ENCODE measurements at regions not wholly inside any gene's neighbourhood (a gene's known extent, or its start where the extent isn't known, plus 50 kb on each side); places are given as distances from the start of the nearest gene placed in this dataset.

DNA sequence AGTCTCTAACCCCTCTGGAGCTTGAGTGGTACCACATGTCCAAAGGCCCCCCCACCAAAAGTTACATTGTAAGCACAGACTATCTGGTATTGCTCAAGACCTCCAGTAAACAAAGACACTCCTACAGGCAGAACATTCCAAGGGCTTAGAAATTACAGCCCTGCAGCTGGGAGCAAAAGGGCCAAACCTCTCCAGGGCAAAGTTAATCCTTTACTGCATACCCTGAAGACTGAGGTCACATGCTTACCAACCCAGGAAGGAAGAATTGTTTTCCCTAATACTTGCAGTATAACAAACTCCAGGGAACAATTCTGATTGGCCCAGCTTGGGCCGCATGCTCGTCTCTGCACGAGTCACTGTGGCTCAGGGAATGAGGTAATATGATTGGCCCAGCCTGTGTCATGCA is 266.1 kb upstream of the NR2F2 start:
- no peaks in the 10 kb centered on the region for H3K27me3 ChIP-seq
- H3K9me3 ChIP-seq = no peaks in the 10 kb centered on the region
- no peak for TF ChIP-seq Cebpa-rat (IDR thresholded peaks at IDR 0.05)
- no peak overlapping the region for H3K27ac ChIP-seq
- H3K4me2 ChIP-seq = no peak overlapping the region
- H3K9ac ChIP-seq = no peak overlapping the region
- H3K4me3 ChIP-seq = no peak overlapping the region
- no peaks in the 10 kb centered on the region for H4K20me1 ChIP-seq
- H3K36me3 ChIP-seq = no peaks in the 10 kb centered on the region
- peaks cover 11% of the 10 kb centered on the region; the same call in 1 of the 2 replicates for H3K4me1 ChIP-seq

DNA sequence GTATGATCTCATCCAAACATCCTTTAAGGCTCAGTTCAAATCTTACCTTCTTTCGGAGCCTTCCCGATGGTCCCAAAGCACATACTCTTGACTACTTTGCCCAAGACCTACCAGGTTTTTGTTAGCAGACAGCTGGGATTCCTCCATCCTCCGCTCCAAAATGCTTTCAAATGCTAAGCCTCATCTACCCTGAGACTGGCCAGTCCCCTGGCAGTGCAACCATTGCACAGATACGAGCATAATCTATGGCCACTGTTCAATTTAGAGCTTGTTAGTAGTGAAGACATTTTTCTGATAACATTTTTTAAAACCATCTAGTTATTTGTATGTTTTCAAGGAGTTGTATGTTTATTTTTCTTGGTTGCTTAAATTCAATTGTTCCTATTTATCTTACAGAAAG is 264.4 kb upstream of the NR2F2 start:
- Histone ChIP-seq H3K36me3 (no peaks in the 10 kb centered on the region), H3K27me3 (no peaks in the 10 kb centered on the region)
- TF ChIP-seq Cebpa-rat (IDR thresholded peaks at IDR 0.05) = no peak

DNA sequence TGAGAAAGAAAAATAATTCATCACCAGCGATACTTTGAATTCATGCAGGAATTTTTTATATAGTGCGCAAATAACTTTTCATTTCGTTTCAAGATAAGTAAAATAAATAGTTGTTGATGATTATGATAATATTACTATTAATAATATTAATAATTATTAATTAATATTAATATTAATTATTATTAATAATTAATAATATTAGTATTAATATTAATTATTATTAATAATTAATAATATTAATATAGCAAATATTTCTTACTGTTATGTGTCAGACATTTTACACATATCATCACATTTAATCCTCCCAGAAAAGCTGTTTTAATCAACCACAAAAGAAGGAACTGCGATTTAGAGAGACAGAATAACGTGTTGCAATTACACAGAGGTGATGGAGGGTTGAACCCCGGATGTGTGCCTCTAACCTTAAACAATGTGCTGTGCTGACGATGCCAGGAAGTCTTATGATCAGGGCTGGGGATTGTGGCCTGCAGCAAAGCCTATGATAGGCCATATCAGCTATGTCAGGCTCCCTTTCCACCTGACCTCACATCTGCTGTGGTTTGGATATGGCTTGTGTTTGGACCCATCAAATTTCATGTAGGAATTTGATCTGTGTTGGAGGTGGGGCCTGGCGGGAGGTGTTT is 263.5 kb upstream of the NR2F2 start:
- H3K4me3 ChIP-seq = no peak overlapping the region
- H3K4me2 ChIP-seq = peak overlapping the region; percentile 30; the same call in 1 of the 2 replicates
- H4K20me1 ChIP-seq = no peaks in the 10 kb centered on the region
- TF ChIP-seq Cebpa-rat (IDR thresholded peaks at IDR 0.05) = no peak
- H3K27me3 ChIP-seq = no peaks in the 10 kb centered on the region
- H3K4me1 ChIP-seq = peaks cover 8% of the 10 kb centered on the region; the same call in 1 of the 2 replicates
- no peaks in the 10 kb centered on the region for H3K36me3 ChIP-seq
- H3K27ac ChIP-seq = no peak overlapping the region
- no peaks in the 10 kb centered on the region for H3K9me3 ChIP-seq
- H3K9ac ChIP-seq = no peak overlapping the region

More for the DNA sequence above, 264.4 kb upstream of the NR2F2 start:
- Histone ChIP-seq H3K9ac (no peak overlapping the region), H3K9me3 (no peaks in the 10 kb centered on the region), H3K4me1 (peaks cover 8% of the 10 kb centered on the region; the same call in 1 of the 2 replicates), H3K4me3 (no peak overlapping the region), H4K20me1 (no peaks in the 10 kb centered on the region), H3K4me2 (no peak overlapping the region), H3K27ac (no peak overlapping the region)

DNA sequence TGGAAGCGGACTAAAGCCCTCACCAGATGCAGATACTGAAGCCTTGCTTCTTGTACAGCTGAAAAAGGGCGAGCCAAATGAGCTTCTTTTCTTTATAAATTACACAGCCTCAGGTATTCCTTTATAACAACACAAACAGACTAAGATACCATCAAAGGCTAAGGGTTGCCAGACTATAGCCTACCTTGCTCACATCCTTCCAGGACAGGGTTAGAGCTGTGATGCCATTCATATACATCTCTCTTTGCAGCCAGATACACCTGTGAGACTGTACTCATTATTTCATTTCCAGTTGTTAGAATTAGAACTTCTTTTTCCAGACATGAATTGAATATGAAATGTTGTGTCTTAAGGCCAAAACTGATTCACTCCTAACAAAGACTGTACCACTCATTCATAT is 262.8 kb upstream of the NR2F2 start:
- Histone ChIP-seq H3K27ac (no peak overlapping the region), H3K9me3 (no peaks in the 10 kb centered on the region), H3K27me3 (no peaks in the 10 kb centered on the region), H3K4me1 (peaks cover 8% of the 10 kb centered on the region; the same call in 1 of the 2 replicates), H3K36me3 (no peaks in the 10 kb centered on the region), H3K4me3 (no peak overlapping the region), H4K20me1 (no peaks in the 10 kb centered on the region), H3K4me2 (peak overlapping the region; percentile 30; the same call in 1 of the 2 replicates), H3K9ac (no peak overlapping the region)
- TF ChIP-seq Cebpa-rat (IDR thresholded peaks at IDR 0.05) = no peak

DNA sequence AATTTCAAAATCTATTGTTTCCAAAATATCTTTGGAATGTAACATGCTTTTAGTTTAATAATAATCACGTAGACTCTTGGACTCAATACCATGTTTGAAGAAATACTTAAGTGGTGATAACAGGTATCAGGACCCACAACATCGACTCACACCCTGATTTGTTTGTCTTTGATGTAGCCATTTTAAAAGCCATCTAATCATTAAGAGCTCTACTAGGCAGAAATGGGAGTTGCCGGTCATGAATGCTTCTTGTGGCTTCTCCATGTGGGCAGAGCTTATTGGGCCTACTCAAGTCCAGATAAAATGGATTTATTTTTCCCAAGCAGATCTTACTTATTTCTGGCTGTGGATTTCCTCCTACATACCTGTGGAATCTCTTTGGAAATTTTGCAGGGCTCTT is 261.6 kb upstream of the NR2F2 start:
- H3K9me3 ChIP-seq = no peaks in the 10 kb centered on the region
- H3K27ac ChIP-seq = no peak overlapping the region
- no peak overlapping the region for H3K4me2 ChIP-seq
- no peak overlapping the region for H3K4me3 ChIP-seq
- H4K20me1 ChIP-seq = no peaks in the 10 kb centered on the region
- no peaks in the 10 kb centered on the region for H3K36me3 ChIP-seq
- no peaks in the 10 kb centered on the region for H3K27me3 ChIP-seq
- H3K9ac ChIP-seq = no peak overlapping the region
- TF ChIP-seq Cebpa-rat (IDR thresholded peaks at IDR 0.05) = no peak
- peaks cover 8% of the 10 kb centered on the region; the same call in 1 of the 2 replicates for H3K4me1 ChIP-seq

DNA sequence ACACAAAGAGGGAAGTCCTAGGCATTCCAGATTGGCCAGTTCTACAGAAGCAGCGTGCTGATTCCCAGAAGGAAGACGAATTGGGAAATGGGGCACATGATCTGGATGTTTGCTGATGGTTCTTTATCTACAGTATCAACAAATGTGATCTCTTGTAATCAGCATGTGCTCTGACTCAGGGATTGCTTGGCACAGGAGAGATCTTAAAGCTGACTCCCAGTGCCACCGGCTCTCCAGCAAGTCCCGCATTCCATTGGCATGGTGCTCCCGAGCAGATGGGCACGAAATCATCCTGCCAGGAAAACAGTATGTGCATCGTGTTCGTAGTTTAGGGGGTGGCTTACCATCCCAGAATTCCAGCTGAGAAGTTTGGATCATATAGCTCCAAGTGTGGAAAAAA is 259.9 kb upstream of the NR2F2 start:
- no peak for TF ChIP-seq Cebpa-rat (IDR thresholded peaks at IDR 0.05)
- no peaks in the 10 kb centered on the region for H4K20me1 ChIP-seq
- no peaks in the 10 kb centered on the region for H3K36me3 ChIP-seq
- no peak overlapping the region for H3K4me2 ChIP-seq
- H3K27me3 ChIP-seq = no peaks in the 10 kb centered on the region
- no peak overlapping the region for H3K4me3 ChIP-seq
- H3K4me1 ChIP-seq = peaks cover 8% of the 10 kb centered on the region; the same call in 1 of the 2 replicates
- H3K27ac ChIP-seq = no peak overlapping the region
- no peak overlapping the region for H3K9ac ChIP-seq
- H3K9me3 ChIP-seq = no peaks in the 10 kb centered on the region

DNA sequence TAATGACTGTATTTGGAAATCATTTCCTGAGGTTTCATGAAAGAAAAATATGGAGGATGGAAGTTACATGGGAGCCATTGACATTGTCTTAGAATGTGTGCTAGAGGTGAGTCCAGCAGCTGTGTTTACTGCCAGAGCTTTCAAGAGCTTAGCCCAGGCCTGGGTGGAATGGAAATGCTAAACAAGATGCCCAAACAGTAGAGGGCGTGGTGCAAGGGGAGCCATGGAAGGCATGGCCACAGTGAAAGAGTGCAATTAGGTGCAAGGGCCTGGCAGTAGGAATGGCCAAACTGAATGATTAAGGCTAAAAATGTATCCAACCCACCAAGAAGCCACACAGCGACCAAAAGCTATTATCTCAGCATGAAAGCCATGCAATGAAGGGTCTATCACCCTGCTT is 257.7 kb upstream of the NR2F2 start:
- Histone ChIP-seq H3K36me3 (no peaks in the 10 kb centered on the region), H3K27me3 (no peaks in the 10 kb centered on the region), H3K4me2 (no peak overlapping the region), H3K9ac (no peak overlapping the region), H3K27ac (no peak overlapping the region), H3K9me3 (no peaks in the 10 kb centered on the region), H3K4me1 (no peaks in the 10 kb centered on the region), H3K4me3 (no peak overlapping the region), H4K20me1 (no peaks in the 10 kb centered on the region)
- no peak for TF ChIP-seq Cebpa-rat (IDR thresholded peaks at IDR 0.05)

DNA sequence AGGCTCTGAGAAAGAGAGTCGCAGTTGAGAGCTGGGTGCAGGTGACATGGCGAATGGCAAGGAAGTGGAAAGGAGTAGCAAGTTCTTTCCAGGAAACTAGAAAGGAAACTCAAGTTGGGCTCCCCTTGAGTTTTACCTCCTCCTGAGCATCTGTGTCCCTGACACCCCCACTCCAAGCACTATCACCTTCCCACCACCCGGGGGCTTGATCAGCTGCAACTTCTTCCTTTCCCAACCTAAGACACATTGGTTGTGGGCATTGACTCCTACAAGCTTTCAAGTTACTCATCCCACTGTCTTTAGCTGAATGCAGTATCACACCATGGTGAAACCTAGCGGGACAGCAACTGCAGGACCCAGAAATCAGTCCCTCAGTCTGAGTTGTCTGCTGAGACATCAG is 256.6 kb upstream of the NR2F2 start:
- no peaks in the 10 kb centered on the region for H3K9me3 ChIP-seq
- H3K27ac ChIP-seq = no peak overlapping the region
- no peaks in the 10 kb centered on the region for H3K4me1 ChIP-seq
- H3K27me3 ChIP-seq = no peaks in the 10 kb centered on the region
- H3K36me3 ChIP-seq = no peaks in the 10 kb centered on the region
- no peak overlapping the region for H3K4me2 ChIP-seq
- H3K9ac ChIP-seq = no peak overlapping the region
- no peaks in the 10 kb centered on the region for H4K20me1 ChIP-seq
- H3K4me3 ChIP-seq = no peak overlapping the region
- no peak for TF ChIP-seq Cebpa-rat (IDR thresholded peaks at IDR 0.05)

DNA sequence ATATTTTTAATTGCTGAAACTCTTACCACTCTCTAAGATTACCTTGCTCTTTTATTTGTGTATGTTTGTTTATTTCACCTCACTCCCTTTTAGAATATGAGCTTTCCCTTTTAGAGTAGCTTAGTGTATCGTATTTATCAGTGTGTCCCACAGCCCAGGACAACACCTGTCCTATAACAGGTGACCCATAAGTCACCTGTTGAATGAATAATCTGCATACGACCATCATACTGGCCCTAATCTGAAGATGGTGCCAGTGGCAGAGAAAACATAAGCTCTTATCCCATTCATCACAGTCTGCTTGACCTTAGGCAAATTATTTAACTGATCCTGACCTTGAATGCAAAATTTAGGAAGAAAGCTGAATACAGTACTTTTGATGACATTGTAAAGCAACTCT is 254.6 kb upstream of the NR2F2 start:
- Histone ChIP-seq H3K27ac (no peak overlapping the region), H3K9ac (no peak overlapping the region)

DNA sequence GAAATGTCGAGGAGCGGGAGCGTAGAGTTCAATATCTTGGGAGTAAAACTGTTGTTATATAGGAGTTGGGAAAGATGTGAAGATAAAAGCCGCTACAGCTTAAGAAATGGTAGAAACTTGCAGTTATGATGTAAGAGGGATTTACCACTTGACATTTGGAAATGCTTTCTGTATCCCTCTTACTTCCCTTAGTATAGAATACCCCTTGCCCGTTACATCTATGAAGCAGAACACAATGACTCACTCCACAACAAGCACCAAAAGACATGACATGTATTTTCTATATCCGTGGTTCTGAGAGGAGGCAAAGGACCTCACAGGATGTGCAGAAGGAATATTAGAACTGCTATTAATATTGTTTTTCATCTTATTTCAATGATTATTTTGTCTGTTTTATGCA is 254.2 kb upstream of the NR2F2 start:
- TF ChIP-seq Cebpa-rat (IDR thresholded peaks at IDR 0.05) = no peak
- no peak overlapping the region for H3K4me3 ChIP-seq
- no peak overlapping the region for H3K9ac ChIP-seq
- H4K20me1 ChIP-seq = no peaks in the 10 kb centered on the region
- no peak overlapping the region for H3K27ac ChIP-seq
- H3K4me2 ChIP-seq = no peak overlapping the region
- no peaks in the 10 kb centered on the region for H3K9me3 ChIP-seq
- no peaks in the 10 kb centered on the region for H3K27me3 ChIP-seq
- no peaks in the 10 kb centered on the region for H3K4me1 ChIP-seq
- H3K36me3 ChIP-seq = no peaks in the 10 kb centered on the region

More for the DNA sequence above, 254.6 kb upstream of the NR2F2 start:
- H4K20me1 ChIP-seq = no peaks in the 10 kb centered on the region
- no peaks in the 10 kb centered on the region for H3K36me3 ChIP-seq
- TF ChIP-seq Cebpa-rat (IDR thresholded peaks at IDR 0.05) = no peak
- H3K4me2 ChIP-seq = no peak overlapping the region
- H3K27me3 ChIP-seq = no peaks in the 10 kb centered on the region
- H3K4me3 ChIP-seq = no peak overlapping the region
- no peaks in the 10 kb centered on the region for H3K9me3 ChIP-seq
- H3K4me1 ChIP-seq = no peaks in the 10 kb centered on the region

DNA sequence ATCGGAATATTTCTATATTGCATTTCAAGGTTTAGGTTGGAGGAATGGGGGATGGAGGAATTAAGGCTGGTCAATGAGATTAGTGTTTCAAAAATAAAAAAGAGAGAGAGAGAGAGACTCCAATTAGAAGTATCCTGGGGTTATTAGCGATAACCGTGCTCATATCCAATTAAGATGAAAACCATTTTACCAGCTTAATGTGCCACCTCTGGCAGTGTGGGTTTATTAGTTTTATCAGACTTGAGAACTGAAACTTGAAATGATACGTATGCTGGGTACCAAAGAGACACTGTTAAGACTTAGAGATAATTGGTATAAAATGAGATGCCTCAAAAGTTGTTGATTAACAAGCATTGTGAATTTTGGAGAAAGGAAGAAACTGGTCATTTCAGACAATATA is 251.5 kb upstream of the NR2F2 start:
- no peak for TF ChIP-seq Cebpa-rat (IDR thresholded peaks at IDR 0.05)

More for the DNA sequence above, 251.5 kb upstream of the NR2F2 start:
- Histone ChIP-seq H3K4me3 (no peak overlapping the region), H4K20me1 (no peaks in the 10 kb centered on the region), H3K27me3 (no peaks in the 10 kb centered on the region), H3K4me1 (no peaks in the 10 kb centered on the region), H3K27ac (no peak overlapping the region), H3K4me2 (no peak overlapping the region), H3K9me3 (no peaks in the 10 kb centered on the region), H3K9ac (no peak overlapping the region), H3K36me3 (no peaks in the 10 kb centered on the region)

Measured in BLaER1 (cell line).